ENCODE measurements at regions not wholly inside any gene's neighbourhood (a gene's known extent, or its start where the extent isn't known, plus 50 kb on each side); places are given as distances from the start of the nearest gene placed in this dataset.

DNA sequence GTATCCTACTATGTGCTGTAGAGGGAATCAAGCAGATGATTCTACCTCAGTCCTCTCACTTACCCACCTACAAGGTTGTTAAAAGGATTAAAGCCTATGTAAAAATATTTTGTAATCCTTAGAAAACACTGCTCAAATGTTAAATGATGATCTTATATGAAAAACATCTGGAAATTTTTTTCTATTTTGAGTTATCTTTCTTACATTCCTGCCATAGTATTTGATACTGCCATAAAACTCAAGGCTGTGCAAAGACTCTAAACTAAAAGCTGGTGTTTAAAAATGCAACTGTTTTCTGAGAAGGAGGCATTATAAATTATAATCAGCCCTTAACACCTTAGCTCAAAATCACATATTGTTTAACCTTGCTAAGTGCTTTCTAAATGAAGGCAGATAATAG is 474.2 kb downstream of the PRELID2 start:
- TF ChIP-seq, protein P1, sequence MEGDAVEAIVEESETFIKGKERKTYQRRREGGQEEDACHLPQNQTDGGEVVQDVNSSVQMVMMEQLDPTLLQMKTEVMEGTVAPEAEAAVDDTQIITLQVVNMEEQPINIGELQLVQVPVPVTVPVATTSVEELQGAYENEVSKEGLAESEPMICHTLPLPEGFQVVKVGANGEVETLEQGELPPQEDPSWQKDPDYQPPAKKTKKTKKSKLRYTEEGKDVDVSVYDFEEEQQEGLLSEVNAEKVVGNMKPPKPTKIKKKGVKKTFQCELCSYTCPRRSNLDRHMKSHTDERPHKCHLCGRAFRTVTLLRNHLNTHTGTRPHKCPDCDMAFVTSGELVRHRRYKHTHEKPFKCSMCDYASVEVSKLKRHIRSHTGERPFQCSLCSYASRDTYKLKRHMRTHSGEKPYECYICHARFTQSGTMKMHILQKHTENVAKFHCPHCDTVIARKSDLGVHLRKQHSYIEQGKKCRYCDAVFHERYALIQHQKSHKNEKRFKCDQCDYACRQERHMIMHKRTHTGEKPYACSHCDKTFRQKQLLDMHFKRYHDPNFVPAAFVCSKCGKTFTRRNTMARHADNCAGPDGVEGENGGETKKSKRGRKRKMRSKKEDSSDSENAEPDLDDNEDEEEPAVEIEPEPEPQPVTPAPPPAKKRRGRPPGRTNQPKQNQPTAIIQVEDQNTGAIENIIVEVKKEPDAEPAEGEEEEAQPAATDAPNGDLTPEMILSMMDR (IDR thresholded peaks at IDR 0.05; ENCODE audit: low read depth, low read length) = no peak
- Histone ChIP-seq H3K4me1 (ENCODE audit: low read depth) (no peaks in the 10 kb centered on the region), H3K4me3 (no peak overlapping the region), H3K36me3 (no peaks in the 10 kb centered on the region), H3K27ac (no peak overlapping the region), H3K27me3 (no peaks in the 10 kb centered on the region), H3K9me3 (ENCODE audit: low read depth) (no peaks in the 10 kb centered on the region)
- DNase-seq (ENCODE audit: low read depth in 1 of 2, low spot score in 1 of 2) = peak in 1 of 2 donors; percentile 35

- Histone ChIP-seq H3K27ac (no peak overlapping the region), H3K9me3 (ENCODE audit: low read depth) (no peaks in the 10 kb centered on the region), H3K36me3 (no peaks in the 10 kb centered on the region), H3K4me3 (no peak overlapping the region), H3K27me3 (no peaks in the 10 kb centered on the region), H3K4me1 (ENCODE audit: low read depth) (no peaks in the 10 kb centered on the region)
- TF ChIP-seq, protein P1 (IDR thresholded peaks at IDR 0.05; ENCODE audit: low read depth, low read length) = no peak
- DNase-seq (ENCODE audit: low read depth in 1 of 2, low spot score in 1 of 2) = peak in 1 of 2 donors; percentile 11
These were observed 484.6 kb downstream of the PRELID2 start for GRCh38 chr5:145350513-145350912.

GRCh38 chr5:145347026-145347616 is 488.0 kb downstream of the PRELID2 start:
- Histone ChIP-seq H3K27me3 (no peaks in the 10 kb centered on the region), H3K9me3 (ENCODE audit: low read depth) (no peaks in the 10 kb centered on the region), H3K27ac (no peak overlapping the region), H3K36me3 (no peaks in the 10 kb centered on the region), H3K4me1 (ENCODE audit: low read depth) (no peaks in the 10 kb centered on the region), H3K4me3 (no peak overlapping the region)
- peak; percentile 61 to 77 for DNase-seq (ENCODE audit: low read depth in 1 of 2, low spot score in 1 of 2)
- TF ChIP-seq, protein P1 (IDR thresholded peaks at IDR 0.05; ENCODE audit: low read depth, low read length) = peak; percentile 80

- TF ChIP-seq, protein P1 (IDR thresholded peaks at IDR 0.05; ENCODE audit: low read depth, low read length) = no peak
- DNase-seq (ENCODE audit: low read depth in 1 of 2, low spot score in 1 of 2) = no peak
- Histone ChIP-seq H3K36me3 (no peaks in the 10 kb centered on the region), H3K4me1 (ENCODE audit: low read depth) (no peaks in the 10 kb centered on the region), H3K9me3 (ENCODE audit: low read depth) (no peaks in the 10 kb centered on the region), H3K27ac (no peak overlapping the region), H3K4me3 (no peak overlapping the region), H3K27me3 (no peaks in the 10 kb centered on the region)
These were observed 489.4 kb downstream of the PRELID2 start for GRCh38 chr5:145345511-145346287.

DNA sequence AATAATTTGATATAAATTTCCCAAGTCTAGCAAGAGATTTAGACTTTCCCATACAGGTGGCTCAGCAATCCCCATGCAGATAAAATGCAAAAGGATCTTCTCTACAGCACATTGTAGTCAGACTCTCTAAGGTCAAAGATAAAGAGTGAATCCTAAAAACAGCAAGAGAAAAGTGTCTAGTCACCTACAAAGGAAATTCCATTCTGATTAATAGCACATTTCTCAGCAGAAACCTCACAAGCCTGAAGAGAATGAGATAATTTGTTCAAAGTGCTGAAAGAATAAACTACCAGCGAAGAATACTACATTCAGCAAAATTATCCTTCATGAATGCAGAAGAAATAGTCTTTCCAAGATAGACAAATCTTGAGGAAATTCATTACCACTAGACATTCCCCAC is 493.3 kb downstream of the PRELID2 start:
- DNase-seq (ENCODE audit: low read depth in 1 of 2, low spot score in 1 of 2) = peak in 1 of 2 donors; percentile 8
- no peak overlapping the region for H3K4me3 ChIP-seq
- H3K9me3 ChIP-seq (ENCODE audit: low read depth) = no peaks in the 10 kb centered on the region
- no peaks in the 10 kb centered on the region for H3K4me1 ChIP-seq (ENCODE audit: low read depth)
- H3K27me3 ChIP-seq = no peaks in the 10 kb centered on the region
- no peaks in the 10 kb centered on the region for H3K36me3 ChIP-seq
- TF ChIP-seq, protein P1 (IDR thresholded peaks at IDR 0.05; ENCODE audit: low read depth, low read length) = no peak
- no peak overlapping the region for H3K27ac ChIP-seq

Measured in cardiac muscle cell (in vitro differentiated cells and primary cell).